ENCODE measurements at regions not wholly inside any gene's neighbourhood (a gene's known extent, or its start where the extent isn't known, plus 50 kb on each side); places are given as distances from the start of the nearest gene placed in this dataset.

DNA sequence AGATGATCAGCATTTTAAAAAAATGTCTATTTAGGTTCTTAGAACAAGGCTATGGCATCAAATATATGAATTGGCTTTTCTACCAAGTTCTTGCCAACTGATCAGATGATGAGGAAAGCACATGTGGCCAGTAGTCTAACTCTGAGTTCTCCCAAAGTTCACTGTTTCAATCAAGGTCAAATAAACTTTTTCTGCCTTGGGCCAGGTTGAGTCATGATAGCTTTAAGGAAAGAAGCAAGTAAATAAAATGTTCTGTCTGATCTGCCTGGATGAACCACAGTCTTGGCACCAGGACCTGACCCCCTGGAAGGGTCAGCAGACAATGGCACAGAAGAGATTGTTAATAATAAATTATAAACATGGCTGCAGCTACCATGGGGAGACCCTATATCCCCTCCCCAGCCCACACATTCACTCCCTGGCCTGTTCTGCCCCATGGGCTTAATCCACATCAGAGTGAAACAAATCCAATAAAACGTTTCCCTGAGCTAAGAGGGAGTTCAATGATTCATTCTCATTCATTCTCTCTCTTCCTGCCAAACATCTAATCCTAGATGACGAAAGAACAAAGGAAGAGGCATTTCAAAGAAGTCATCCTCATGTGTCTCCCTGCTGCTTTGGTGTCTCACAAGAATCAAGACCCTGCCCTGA lies 661.6 kb downstream of the DHX35 start:
- Histone ChIP-seq H3F3A (ENCODE audit: low read depth) (no peaks in the 10 kb centered on the region), H3K79me2 (ENCODE audit: insufficient read depth, low read length) (no peaks in the 10 kb centered on the region), H3K4me2 (ENCODE audit: low read depth, low read length, poor library complexity, severe bottlenecking) (no peak overlapping the region), H3K4me3 (ENCODE audit: low read length, poor library complexity, severe bottlenecking) (no peak overlapping the region), H3K27me3 (ENCODE audit: insufficient read depth, low read length, poor library complexity, severe bottlenecking) (no peaks in the 10 kb centered on the region), H3K9ac (ENCODE audit: low read depth, low read length, poor library complexity, severe bottlenecking) (no peak overlapping the region), H3K36me3 (ENCODE audit: insufficient read depth, low read length) (no peaks in the 10 kb centered on the region), H3K4me1 (ENCODE audit: insufficient read depth, low read length, poor library complexity, severe bottlenecking) (no peaks in the 10 kb centered on the region), H3K9me2 (replicated peaks; ENCODE audit: low read depth, low read length) (no peaks in the 10 kb centered on the region), H3K9me3 (ENCODE audit: insufficient read depth, low read depth, low read length) (no peaks in the 10 kb centered on the region), H2AFZ (ENCODE audit: low read length) (no peak overlapping the region), H4K20me1 (ENCODE audit: insufficient read depth, low read length, poor library complexity, severe bottlenecking) (no peaks in the 10 kb centered on the region)
- no peak for TF ChIP-seq EZH2phosphoT487 (IDR thresholded peaks at IDR 0.05; ENCODE audit: borderline replicate concordance)
- TF ChIP-seq, protein P1, sequence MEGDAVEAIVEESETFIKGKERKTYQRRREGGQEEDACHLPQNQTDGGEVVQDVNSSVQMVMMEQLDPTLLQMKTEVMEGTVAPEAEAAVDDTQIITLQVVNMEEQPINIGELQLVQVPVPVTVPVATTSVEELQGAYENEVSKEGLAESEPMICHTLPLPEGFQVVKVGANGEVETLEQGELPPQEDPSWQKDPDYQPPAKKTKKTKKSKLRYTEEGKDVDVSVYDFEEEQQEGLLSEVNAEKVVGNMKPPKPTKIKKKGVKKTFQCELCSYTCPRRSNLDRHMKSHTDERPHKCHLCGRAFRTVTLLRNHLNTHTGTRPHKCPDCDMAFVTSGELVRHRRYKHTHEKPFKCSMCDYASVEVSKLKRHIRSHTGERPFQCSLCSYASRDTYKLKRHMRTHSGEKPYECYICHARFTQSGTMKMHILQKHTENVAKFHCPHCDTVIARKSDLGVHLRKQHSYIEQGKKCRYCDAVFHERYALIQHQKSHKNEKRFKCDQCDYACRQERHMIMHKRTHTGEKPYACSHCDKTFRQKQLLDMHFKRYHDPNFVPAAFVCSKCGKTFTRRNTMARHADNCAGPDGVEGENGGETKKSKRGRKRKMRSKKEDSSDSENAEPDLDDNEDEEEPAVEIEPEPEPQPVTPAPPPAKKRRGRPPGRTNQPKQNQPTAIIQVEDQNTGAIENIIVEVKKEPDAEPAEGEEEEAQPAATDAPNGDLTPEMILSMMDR (conservative IDR thresholded peaks at IDR 0.05; ENCODE audit: low read length): no peak

DNA sequence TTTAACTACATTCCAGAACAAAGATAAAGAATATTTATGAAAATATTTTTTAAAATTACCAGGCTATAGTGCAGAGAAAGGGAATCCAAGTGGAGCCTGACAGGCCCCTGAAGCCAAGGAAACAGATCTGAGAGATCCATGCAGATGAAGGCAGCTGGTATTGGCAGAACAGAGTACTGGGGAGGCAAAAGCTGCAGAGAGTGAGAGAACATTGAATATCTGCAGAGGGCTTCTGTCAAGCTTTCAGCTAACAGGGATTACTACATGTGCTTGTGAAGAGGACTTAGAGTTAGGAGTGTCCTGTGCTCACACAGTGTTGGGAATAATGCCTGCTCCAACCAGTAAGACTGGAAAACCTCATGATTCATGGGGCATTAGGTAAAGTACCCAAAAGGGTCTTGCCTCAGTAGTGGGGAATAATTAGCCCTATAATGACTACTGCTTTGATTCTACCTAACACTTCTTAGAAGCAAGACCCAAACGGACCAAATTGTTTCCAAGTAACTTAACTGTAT lies 657.2 kb downstream of the DHX35 start:
- Histone ChIP-seq H3K4me3 (ENCODE audit: low read length, poor library complexity, severe bottlenecking) (no peak overlapping the region), H3K9ac (ENCODE audit: low read depth, low read length, poor library complexity, severe bottlenecking) (no peak overlapping the region), H3K79me2 (ENCODE audit: insufficient read depth, low read length) (no peaks in the 10 kb centered on the region), H3K9me3 (ENCODE audit: insufficient read depth, low read depth, low read length) (no peaks in the 10 kb centered on the region), H4K20me1 (ENCODE audit: insufficient read depth, low read length, poor library complexity, severe bottlenecking) (no peaks in the 10 kb centered on the region), H3K4me1 (ENCODE audit: insufficient read depth, low read length, poor library complexity, severe bottlenecking) (no peaks in the 10 kb centered on the region), H2AFZ (ENCODE audit: low read length) (no peak overlapping the region), H3F3A (ENCODE audit: low read depth) (no peaks in the 10 kb centered on the region), H3K4me2 (ENCODE audit: low read depth, low read length, poor library complexity, severe bottlenecking) (no peak overlapping the region), H3K27me3 (ENCODE audit: insufficient read depth, low read length, poor library complexity, severe bottlenecking) (no peaks in the 10 kb centered on the region), H3K36me3 (ENCODE audit: insufficient read depth, low read length) (no peaks in the 10 kb centered on the region), H3K9me2 (replicated peaks; ENCODE audit: low read depth, low read length) (no peaks in the 10 kb centered on the region)
- TF ChIP-seq, protein P1 (conservative IDR thresholded peaks at IDR 0.05; ENCODE audit: low read length): no peak
- TF ChIP-seq EZH2phosphoT487 (IDR thresholded peaks at IDR 0.05; ENCODE audit: borderline replicate concordance): no peak

DNA sequence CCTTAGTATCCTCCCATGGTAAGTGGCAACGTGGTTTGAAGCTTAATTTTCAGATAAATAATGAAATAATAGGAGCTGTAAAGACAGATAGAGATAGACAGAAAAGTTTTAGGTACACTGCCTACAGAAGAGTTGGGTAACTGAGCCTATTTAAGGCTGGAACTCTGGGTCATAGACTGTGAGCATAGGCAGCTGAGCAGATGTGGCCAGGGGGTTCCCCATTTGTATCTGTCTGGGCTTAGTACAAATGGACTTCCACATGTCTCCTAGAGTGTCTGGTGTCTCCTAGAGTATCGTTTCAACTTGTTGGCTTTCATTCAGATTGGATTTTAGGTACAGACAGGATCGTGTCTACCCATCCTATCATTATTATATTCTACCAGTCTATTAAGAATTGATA lies 649.8 kb downstream of the DHX35 start:
- H3F3A ChIP-seq (ENCODE audit: low read depth): no peaks in the 10 kb centered on the region
- TF ChIP-seq, protein P1 (conservative IDR thresholded peaks at IDR 0.05; ENCODE audit: low read length): no peak
- no peak for TF ChIP-seq EZH2phosphoT487 (IDR thresholded peaks at IDR 0.05; ENCODE audit: borderline replicate concordance)
- no peaks in the 10 kb centered on the region for H3K4me1 ChIP-seq (ENCODE audit: insufficient read depth, low read length, poor library complexity, severe bottlenecking)
- no peaks in the 10 kb centered on the region for H3K9me2 ChIP-seq (replicated peaks; ENCODE audit: low read depth, low read length)
- H2AFZ ChIP-seq (ENCODE audit: low read length): no peak overlapping the region
- no peak overlapping the region for H3K9ac ChIP-seq (ENCODE audit: low read depth, low read length, poor library complexity, severe bottlenecking)
- H4K20me1 ChIP-seq (ENCODE audit: insufficient read depth, low read length, poor library complexity, severe bottlenecking): no peaks in the 10 kb centered on the region
- no peaks in the 10 kb centered on the region for H3K79me2 ChIP-seq (ENCODE audit: insufficient read depth, low read length)
- no peak overlapping the region for H3K4me3 ChIP-seq (ENCODE audit: low read length, poor library complexity, severe bottlenecking)
- H3K27me3 ChIP-seq (ENCODE audit: insufficient read depth, low read length, poor library complexity, severe bottlenecking): no peaks in the 10 kb centered on the region
- no peaks in the 10 kb centered on the region for H3K36me3 ChIP-seq (ENCODE audit: insufficient read depth, low read length)
- H3K9me3 ChIP-seq (ENCODE audit: insufficient read depth, low read depth, low read length): no peaks in the 10 kb centered on the region
- no peak overlapping the region for H3K4me2 ChIP-seq (ENCODE audit: low read depth, low read length, poor library complexity, severe bottlenecking)
